ENCODE measurements at regions not wholly inside any gene's neighbourhood (a gene's known extent, or its start where the extent isn't known, plus 50 kb on each side); places are given as distances from the start of the nearest gene placed in this dataset.

DNA sequence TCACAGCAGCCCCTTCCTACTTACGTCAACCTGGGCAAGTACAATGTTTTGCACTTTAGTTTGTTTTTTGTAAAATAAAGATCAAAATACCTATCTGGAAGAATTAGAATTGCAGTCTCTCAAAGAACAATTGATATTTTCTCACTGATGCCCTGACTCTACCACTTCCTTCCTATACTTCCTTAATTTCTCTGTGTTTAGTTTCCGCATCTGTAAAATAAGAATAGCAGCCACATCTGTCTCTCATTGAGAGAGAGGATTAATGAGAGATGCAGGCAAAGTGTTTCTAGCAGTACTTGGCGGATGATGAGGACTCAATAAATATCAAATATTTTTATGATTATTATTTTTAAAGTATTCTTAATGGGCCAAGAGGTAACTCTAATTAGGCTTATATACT lies 122.6 kb upstream of the PIEZO2 start:
- Mint-ChIP-seq H3K4me1 (no peaks in the 10 kb centered on the region), H3K4me3 (no peak overlapping the region), H3K9me3 (peaks cover 0 to 18% (median 5%) of the 10 kb centered on the region in 5 donors), H3K27ac (no peak overlapping the region), H3K36me3 (no peaks in the 10 kb centered on the region), H3K27me3 (no peaks in the 10 kb centered on the region)
- H3K36me3 ChIP-seq (ENCODE audit: insufficient read depth, low read length) = no peaks in the 10 kb centered on the region
- H3K4me1 ChIP-seq (ENCODE audit: insufficient read depth, low read length) = no peaks in the 10 kb centered on the region
- no peak for DNase-seq
- H3K4me3 ChIP-seq (ENCODE audit: low read length) = no peak overlapping the region
- no peak overlapping the region for H3K27ac ChIP-seq (ENCODE audit: low read depth, low read length)
- POLR2A ChIA-PET = no interaction called here
- CTCF ChIA-PET = no interaction called here
- no peaks in the 10 kb centered on the region for H3K27me3 ChIP-seq (ENCODE audit: insufficient read depth, low read length, poor library complexity, severe bottlenecking)
- H3K9me3 ChIP-seq (ENCODE audit: low read length) = no peaks in the 10 kb centered on the region

DNA sequence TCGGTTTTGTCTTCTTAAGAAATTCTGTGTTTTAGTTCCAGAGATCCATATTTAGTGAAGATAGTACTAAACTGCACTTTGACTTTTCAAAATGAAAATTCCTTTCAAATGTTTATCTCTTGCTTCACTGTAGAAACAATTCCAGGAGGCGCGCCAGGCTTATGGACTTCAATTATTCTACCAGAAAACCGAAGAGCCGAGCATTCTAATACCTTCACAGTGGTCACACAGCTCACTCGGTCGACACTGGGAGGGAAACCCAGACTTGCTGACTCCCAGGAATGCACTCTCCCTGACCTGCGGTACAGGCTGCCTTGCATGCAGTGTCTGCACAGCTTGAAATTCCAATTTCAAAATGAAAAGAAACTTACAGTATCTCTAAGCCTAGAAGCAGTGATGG lies 119.9 kb upstream of the PIEZO2 start:
- H3K27me3 Mint-ChIP-seq = no peaks in the 10 kb centered on the region
- H3K27ac ChIP-seq (ENCODE audit: low read depth, low read length) = no peak overlapping the region
- no peaks in the 10 kb centered on the region for H3K4me1 Mint-ChIP-seq
- H3K36me3 Mint-ChIP-seq = no peaks in the 10 kb centered on the region
- DNase-seq = no peak
- H3K27ac Mint-ChIP-seq = no peak overlapping the region
- no peaks in the 10 kb centered on the region for H3K4me1 ChIP-seq (ENCODE audit: insufficient read depth, low read length)
- no peaks in the 10 kb centered on the region for H3K27me3 ChIP-seq (ENCODE audit: insufficient read depth, low read length, poor library complexity, severe bottlenecking)
- H3K36me3 ChIP-seq (ENCODE audit: insufficient read depth, low read length) = no peaks in the 10 kb centered on the region
- ChIA-PET POLR2A (no interaction called here), CTCF (no interaction called here)
- H3K4me3 ChIP-seq (ENCODE audit: low read length) = no peak overlapping the region
- H3K9me3 Mint-ChIP-seq = peaks cover 4 to 27% (median 11%) of the 10 kb centered on the region in 5 donors
- no peak overlapping the region for H3K4me3 Mint-ChIP-seq
- no peaks in the 10 kb centered on the region for H3K9me3 ChIP-seq (ENCODE audit: low read length)

DNA sequence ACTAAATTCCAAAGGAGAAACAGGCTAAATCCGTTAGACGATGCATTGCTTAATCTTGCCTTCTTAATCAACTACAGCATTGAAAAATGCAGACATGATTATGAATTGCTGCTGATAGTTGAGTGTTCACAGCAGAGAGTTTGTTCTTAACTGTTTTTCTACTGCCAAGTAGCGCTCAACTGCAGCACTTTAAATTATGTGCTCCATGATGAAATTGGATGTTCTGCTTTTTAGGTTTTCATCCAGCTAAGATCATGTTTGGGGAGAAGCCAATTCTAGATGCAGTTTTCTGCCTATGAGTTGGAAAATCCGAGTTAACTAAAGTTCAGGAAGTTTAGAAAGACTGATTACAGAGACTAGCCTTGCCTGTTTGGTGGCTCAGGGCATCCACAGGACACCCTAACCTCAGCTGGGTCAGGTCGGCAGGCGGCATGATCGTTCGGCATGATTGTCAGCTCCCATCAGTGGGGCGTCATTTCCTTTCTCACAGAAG lies 119.4 kb upstream of the PIEZO2 start:
- no peaks in the 10 kb centered on the region for H3K4me1 ChIP-seq (ENCODE audit: insufficient read depth, low read length)
- H3K9me3 ChIP-seq (ENCODE audit: low read length) = no peaks in the 10 kb centered on the region
- ChIA-PET POLR2A (no interaction called here), CTCF (no interaction called here)
- H3K27me3 Mint-ChIP-seq = no peaks in the 10 kb centered on the region
- H3K36me3 Mint-ChIP-seq = no peaks in the 10 kb centered on the region
- no peaks in the 10 kb centered on the region for H3K27me3 ChIP-seq (ENCODE audit: insufficient read depth, low read length, poor library complexity, severe bottlenecking)
- no peaks in the 10 kb centered on the region for H3K36me3 ChIP-seq (ENCODE audit: insufficient read depth, low read length)
- no peaks in the 10 kb centered on the region for H3K4me1 Mint-ChIP-seq
- no peak overlapping the region for H3K4me3 ChIP-seq (ENCODE audit: low read length)
- no peak overlapping the region for H3K27ac Mint-ChIP-seq
- DNase-seq = no peak
- peaks cover 5 to 25% (median 12%) of the 10 kb centered on the region in 5 donors for H3K9me3 Mint-ChIP-seq
- no peak overlapping the region for H3K4me3 Mint-ChIP-seq
- no peak overlapping the region for H3K27ac ChIP-seq (ENCODE audit: low read depth, low read length)

DNA sequence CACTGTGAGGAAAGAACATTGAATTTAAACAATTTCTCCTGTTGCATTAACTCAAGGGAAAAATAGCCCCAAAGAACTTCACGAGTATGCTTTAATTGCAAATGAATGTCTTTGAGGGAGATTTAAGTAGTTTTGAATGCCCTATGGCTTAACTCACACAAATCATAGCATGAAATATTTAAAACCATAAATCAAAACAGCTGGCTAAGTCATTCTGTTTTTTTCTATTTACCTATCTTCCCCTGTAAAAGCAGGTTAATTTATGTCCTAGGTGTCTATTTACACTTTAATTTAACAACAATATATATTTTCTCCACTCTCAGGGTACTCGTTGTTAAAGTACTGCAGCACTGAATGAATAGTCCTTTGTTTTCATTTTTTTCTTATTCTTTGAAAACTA lies 118.8 kb upstream of the PIEZO2 start:
- Mint-ChIP-seq H3K36me3 (no peaks in the 10 kb centered on the region), H3K27ac (no peak overlapping the region), H3K4me3 (no peak overlapping the region), H3K27me3 (no peaks in the 10 kb centered on the region), H3K4me1 (no peaks in the 10 kb centered on the region), H3K9me3 (peaks cover 11 to 25% (median 18%) of the 10 kb centered on the region in 5 donors)
- Histone ChIP-seq H3K4me3 (ENCODE audit: low read length) (no peak overlapping the region), H3K27me3 (ENCODE audit: insufficient read depth, low read length, poor library complexity, severe bottlenecking) (no peaks in the 10 kb centered on the region), H3K9me3 (ENCODE audit: low read length) (no peaks in the 10 kb centered on the region), H3K36me3 (ENCODE audit: insufficient read depth, low read length) (no peaks in the 10 kb centered on the region), H3K27ac (ENCODE audit: low read depth, low read length) (no peak overlapping the region), H3K4me1 (ENCODE audit: insufficient read depth, low read length) (no peaks in the 10 kb centered on the region)
- no peak for DNase-seq
- POLR2A ChIA-PET = no interaction called here
- CTCF ChIA-PET = no interaction called here

DNA sequence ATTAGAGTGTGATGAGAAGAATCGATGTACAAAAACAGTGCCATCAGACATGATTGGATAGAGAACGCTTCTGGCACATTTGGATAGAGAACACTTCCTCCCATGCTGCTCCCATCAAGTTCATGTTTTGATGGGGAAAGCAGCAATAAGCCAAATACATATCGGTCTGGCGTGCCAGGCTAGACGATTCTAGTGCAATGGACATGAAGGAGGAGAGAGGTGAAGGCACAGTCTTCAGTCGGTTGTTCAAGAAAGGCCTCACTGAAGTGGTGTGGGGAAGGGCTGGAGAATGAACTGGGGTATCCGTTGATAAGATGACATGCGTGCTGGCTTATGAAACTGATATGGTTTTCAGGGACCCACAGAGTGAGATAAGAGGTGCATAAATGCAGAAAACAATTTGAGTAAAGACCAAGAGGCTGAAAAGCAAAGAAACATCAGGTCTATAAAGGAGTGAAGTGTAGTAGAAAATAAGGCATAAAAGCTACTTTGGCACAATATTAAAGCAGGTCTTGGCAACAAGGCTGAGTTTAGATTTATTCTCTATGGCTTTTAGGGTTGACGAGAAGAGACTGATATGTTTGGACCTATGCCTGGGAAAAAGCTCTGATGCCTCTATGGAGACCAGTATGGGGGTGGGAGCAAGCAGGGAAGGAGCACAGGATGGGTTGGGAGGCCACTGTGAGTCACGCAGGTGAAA lies 117.6 kb upstream of the PIEZO2 start:
- H3K4me3 ChIP-seq (ENCODE audit: low read length) = no peak overlapping the region
- H3K4me1 Mint-ChIP-seq = no peaks in the 10 kb centered on the region
- H3K27ac ChIP-seq (ENCODE audit: low read depth, low read length) = no peak overlapping the region
- POLR2A ChIA-PET = no interaction called here
- H3K9me3 ChIP-seq (ENCODE audit: low read length) = no peaks in the 10 kb centered on the region
- CTCF ChIA-PET = no interaction called here
- H3K27me3 ChIP-seq (ENCODE audit: insufficient read depth, low read length, poor library complexity, severe bottlenecking) = no peaks in the 10 kb centered on the region
- H3K4me3 Mint-ChIP-seq = no peak overlapping the region
- H3K27ac Mint-ChIP-seq = no peak overlapping the region
- DNase-seq = no peak
- no peaks in the 10 kb centered on the region for H3K36me3 Mint-ChIP-seq
- no peaks in the 10 kb centered on the region for H3K4me1 ChIP-seq (ENCODE audit: insufficient read depth, low read length)
- H3K36me3 ChIP-seq (ENCODE audit: insufficient read depth, low read length) = no peaks in the 10 kb centered on the region
- no peaks in the 10 kb centered on the region for H3K27me3 Mint-ChIP-seq
- H3K9me3 Mint-ChIP-seq = peaks cover 16 to 24% (median 21%) of the 10 kb centered on the region in 5 donors

DNA sequence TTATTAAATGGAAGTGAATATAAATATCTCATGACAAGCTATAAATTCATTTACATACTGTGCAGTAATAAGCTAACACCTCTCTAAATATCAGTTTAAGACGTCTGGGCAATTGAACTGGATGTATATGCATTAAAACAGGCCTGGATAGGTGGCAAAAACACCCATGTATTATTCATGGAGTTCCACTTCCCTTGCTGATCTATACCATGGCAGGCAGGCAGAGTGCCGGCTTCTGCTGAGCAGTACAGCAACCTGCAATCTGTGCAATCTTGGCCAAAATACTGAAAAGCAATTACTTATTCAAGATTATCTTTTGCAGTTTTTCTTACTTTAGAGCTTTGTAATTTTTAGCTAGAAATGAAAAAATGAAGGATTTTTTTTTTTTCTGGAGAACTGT lies 112.1 kb upstream of the PIEZO2 start:
- Histone ChIP-seq H3K27me3 (ENCODE audit: insufficient read depth, low read length, poor library complexity, severe bottlenecking) (no peaks in the 10 kb centered on the region), H3K27ac (ENCODE audit: low read depth, low read length) (no peak overlapping the region), H3K9me3 (ENCODE audit: low read length) (no peaks in the 10 kb centered on the region), H3K4me3 (ENCODE audit: low read length) (no peak overlapping the region), H3K36me3 (ENCODE audit: insufficient read depth, low read length) (no peaks in the 10 kb centered on the region), H3K4me1 (ENCODE audit: insufficient read depth, low read length) (no peaks in the 10 kb centered on the region)
- ChIA-PET CTCF (no interaction called here), POLR2A (no interaction called here)
- H3K9me3 Mint-ChIP-seq = peaks cover 13 to 27% (median 18%) of the 10 kb centered on the region in 5 donors
- H3K27ac Mint-ChIP-seq = no peak overlapping the region
- no peaks in the 10 kb centered on the region for H3K4me1 Mint-ChIP-seq
- DNase-seq = no peak
- no peaks in the 10 kb centered on the region for H3K27me3 Mint-ChIP-seq
- H3K4me3 Mint-ChIP-seq = no peak overlapping the region
- H3K36me3 Mint-ChIP-seq = no peaks in the 10 kb centered on the region

DNA sequence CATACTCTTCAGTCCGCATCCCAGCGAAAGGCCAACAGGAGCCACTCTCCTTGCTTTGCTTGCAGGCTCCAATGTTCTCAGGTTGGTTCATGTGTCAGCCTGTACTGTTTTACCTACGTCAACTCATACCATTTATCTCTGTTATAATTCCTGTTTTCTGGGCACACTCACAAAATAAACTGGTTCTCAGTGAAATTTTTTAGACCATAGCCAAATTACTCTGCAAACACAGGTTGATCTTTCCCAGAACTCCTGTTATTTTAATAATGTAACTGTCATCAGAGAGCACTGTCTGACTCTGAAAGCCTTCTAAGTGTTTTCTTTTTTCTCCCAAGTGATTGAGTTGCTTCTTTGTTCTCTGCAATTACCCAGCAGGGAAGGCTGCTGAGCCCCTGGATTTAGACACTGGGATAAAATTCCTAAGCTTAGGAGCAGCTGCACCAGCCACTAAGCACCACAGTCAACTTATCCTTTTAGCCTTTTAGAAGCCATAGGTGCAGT lies 111.6 kb upstream of the PIEZO2 start:
- Mint-ChIP-seq H3K36me3 (no peaks in the 10 kb centered on the region), H3K4me3 (no peak overlapping the region), H3K4me1 (no peaks in the 10 kb centered on the region), H3K27me3 (no peaks in the 10 kb centered on the region), H3K9me3 (peaks cover 13 to 27% (median 18%) of the 10 kb centered on the region in 5 donors), H3K27ac (no peak overlapping the region)
- no peak overlapping the region for H3K4me3 ChIP-seq (ENCODE audit: low read length)
- no peaks in the 10 kb centered on the region for H3K36me3 ChIP-seq (ENCODE audit: insufficient read depth, low read length)
- ChIA-PET CTCF (no interaction called here), POLR2A (no interaction called here)
- no peaks in the 10 kb centered on the region for H3K4me1 ChIP-seq (ENCODE audit: insufficient read depth, low read length)
- H3K27me3 ChIP-seq (ENCODE audit: insufficient read depth, low read length, poor library complexity, severe bottlenecking) = no peaks in the 10 kb centered on the region
- no peak overlapping the region for H3K27ac ChIP-seq (ENCODE audit: low read depth, low read length)
- no peaks in the 10 kb centered on the region for H3K9me3 ChIP-seq (ENCODE audit: low read length)
- no peak for DNase-seq

DNA sequence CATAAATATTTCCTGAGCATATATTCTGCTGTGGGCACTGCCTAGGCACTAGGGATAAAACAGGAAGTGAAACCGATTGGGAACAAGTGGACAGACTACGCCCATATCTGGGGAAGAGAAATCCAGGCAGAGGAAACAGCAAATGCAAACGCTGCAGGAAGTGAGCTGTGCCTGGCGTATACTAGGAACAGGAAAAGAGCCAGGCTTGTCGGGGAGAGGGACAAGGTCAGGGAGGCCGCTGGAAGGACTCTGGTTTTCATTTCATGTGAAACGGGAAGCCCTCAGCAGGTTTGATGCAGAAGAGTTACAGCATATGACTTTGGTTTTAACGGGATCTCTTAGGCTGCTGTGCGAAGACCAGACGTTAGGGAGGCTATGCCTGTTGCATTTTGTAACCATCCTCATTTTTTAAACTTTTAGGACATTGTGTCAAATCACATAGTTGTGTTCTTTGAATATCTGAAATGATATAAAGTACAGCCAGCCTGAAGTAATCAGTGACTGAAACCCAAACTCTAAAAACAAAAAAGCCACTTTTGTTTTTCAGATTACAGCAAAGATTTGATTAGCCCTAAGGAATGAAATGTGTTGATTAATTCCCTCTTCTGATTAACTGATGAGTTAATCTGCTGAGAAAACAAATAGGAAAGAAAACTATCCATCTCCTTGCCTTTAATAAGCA lies 110.2 kb upstream of the PIEZO2 start:
- H3K27me3 ChIP-seq (ENCODE audit: insufficient read depth, low read length, poor library complexity, severe bottlenecking) = no peaks in the 10 kb centered on the region
- H3K4me1 ChIP-seq (ENCODE audit: insufficient read depth, low read length) = no peaks in the 10 kb centered on the region
- no peaks in the 10 kb centered on the region for H3K36me3 Mint-ChIP-seq
- no peak for DNase-seq
- no peak overlapping the region for H3K27ac ChIP-seq (ENCODE audit: low read depth, low read length)
- H3K9me3 Mint-ChIP-seq = peaks cover 7 to 23% (median 13%) of the 10 kb centered on the region in 5 donors
- no peak overlapping the region for H3K4me3 Mint-ChIP-seq
- no peaks in the 10 kb centered on the region for H3K9me3 ChIP-seq (ENCODE audit: low read length)
- POLR2A ChIA-PET = no interaction called here
- H3K36me3 ChIP-seq (ENCODE audit: insufficient read depth, low read length) = no peaks in the 10 kb centered on the region
- no peak overlapping the region for H3K27ac Mint-ChIP-seq
- H3K27me3 Mint-ChIP-seq = no peaks in the 10 kb centered on the region
- CTCF ChIA-PET = no interaction called here
- no peaks in the 10 kb centered on the region for H3K4me1 Mint-ChIP-seq
- no peak overlapping the region for H3K4me3 ChIP-seq (ENCODE audit: low read length)
